Osteoblast (primary cell): ENCODE measurements at regions not wholly inside any gene's neighbourhood (a gene's known extent, or its start where the extent isn't known, plus 50 kb on each side); places are given as distances from the start of the nearest gene placed in this dataset.
A peak's percentile ranks its signal among the peaks of the same experiment; 100 is the strongest.

ENCODE experiments used
- DNase-seq: peaks from one replicate; pipeline ENCODE4 v3.0.0; 2011; ENCODE audit warnings: low spot score, mixed read lengths; ENCODE audit not compliant: insufficient read length; ENCODE audit errors: missing footprints
- H2AFZ ChIP-seq: 2 replicates; pipeline ENCODE4 v1.6.0; 2011; ENCODE audit warnings: mild to moderate bottlenecking, low read length
- H3K27ac ChIP-seq: 2 replicates; pipeline ENCODE4 v1.5.1; 2011; ENCODE audit warnings: mild to moderate bottlenecking, low read depth, low read length, moderate library complexity
- H3K27me3 ChIP-seq: 2 replicates; pipeline ENCODE4 v1.6.0; 2012; ENCODE audit warnings: mild to moderate bottlenecking, control low read depth, inconsistent platforms, low read length, moderate library complexity; ENCODE audit not compliant: insufficient read depth
- H3K36me3 ChIP-seq: 2 replicates; pipeline ENCODE4 v1.5.1; 2011; ENCODE audit warnings: mild to moderate bottlenecking, low read length, control low read depth, moderate library complexity; ENCODE audit not compliant: insufficient read depth
- H3K4me1 ChIP-seq: 2 replicates; pipeline ENCODE4 v1.5.1; 2011; ENCODE audit warnings: mild to moderate bottlenecking, low read length, control low read depth, moderate library complexity; ENCODE audit not compliant: insufficient read depth
- H3K4me2 ChIP-seq: 2 replicates; pipeline ENCODE4 v1.6.0; 2011; ENCODE audit warnings: mild to moderate bottlenecking, low read length; ENCODE audit not compliant: insufficient read depth
- H3K4me3 ChIP-seq: fragments of 200-600 bp; sonication (generic); 3 replicates; pipeline ENCODE4 v1.5.1; 2012; ENCODE audit warnings: mild to moderate bottlenecking, low read length, inconsistent platforms; ENCODE audit not compliant: insufficient read depth
- H3K79me2 ChIP-seq: 2 replicates; pipeline ENCODE4 v1.6.0; 2012; ENCODE audit warnings: mild to moderate bottlenecking, low read length, control low read depth, inconsistent platforms; ENCODE audit not compliant: insufficient read depth
- H3K9me3 ChIP-seq: 2 replicates; pipeline ENCODE4 v1.5.1; 2011; ENCODE audit warnings: low read depth, low read length, control low read depth
- H4K20me1 ChIP-seq: 2 replicates; pipeline ENCODE4 v1.6.0; 2012; ENCODE audit warnings: mild to moderate bottlenecking, low read length, control low read depth; ENCODE audit not compliant: insufficient read depth
- TF ChIP-seq, protein P1 (sequence below): IDR thresholded peaks from 2 replicates; pipeline ENCODE4 v1.5.1; 2011; ENCODE audit warnings: mild to moderate bottlenecking, low read depth, low read length, moderate library complexity; ENCODE audit errors: extremely low read depth

DNA sequence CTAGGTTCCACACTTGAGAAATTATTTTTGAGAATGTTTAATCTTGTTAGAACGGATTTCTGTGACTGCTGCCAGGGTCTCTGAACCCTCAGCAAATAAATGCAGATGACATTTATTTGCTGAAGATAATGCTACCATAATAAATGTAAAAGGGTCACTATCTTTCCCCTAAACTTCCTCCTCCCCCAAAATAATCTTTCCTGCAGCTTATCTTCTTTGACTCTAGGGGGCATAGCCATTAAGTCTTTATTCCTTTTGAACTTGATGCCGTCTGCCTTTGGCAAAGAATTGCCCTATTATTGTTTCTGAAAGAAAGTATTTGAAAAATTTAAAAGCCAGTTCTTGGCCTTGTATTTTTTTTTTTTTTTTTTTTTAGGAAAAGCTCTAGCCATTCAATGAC is 63.6 kb upstream of the ACSL3 start:
- Histone ChIP-seq H3K4me1 (peaks cover 18% of the 10 kb centered on the region), H4K20me1 (no peaks in the 10 kb centered on the region), H3K27ac (no peak overlapping the region), H3K27me3 (no peaks in the 10 kb centered on the region), H3K4me3 (no peak overlapping the region), H3K4me2 (no peak overlapping the region), H3K36me3 (no peaks in the 10 kb centered on the region), H3K79me2 (no peaks in the 10 kb centered on the region), H2AFZ (no peak overlapping the region), H3K9me3 (no peaks in the 10 kb centered on the region)
- TF ChIP-seq, protein P1, sequence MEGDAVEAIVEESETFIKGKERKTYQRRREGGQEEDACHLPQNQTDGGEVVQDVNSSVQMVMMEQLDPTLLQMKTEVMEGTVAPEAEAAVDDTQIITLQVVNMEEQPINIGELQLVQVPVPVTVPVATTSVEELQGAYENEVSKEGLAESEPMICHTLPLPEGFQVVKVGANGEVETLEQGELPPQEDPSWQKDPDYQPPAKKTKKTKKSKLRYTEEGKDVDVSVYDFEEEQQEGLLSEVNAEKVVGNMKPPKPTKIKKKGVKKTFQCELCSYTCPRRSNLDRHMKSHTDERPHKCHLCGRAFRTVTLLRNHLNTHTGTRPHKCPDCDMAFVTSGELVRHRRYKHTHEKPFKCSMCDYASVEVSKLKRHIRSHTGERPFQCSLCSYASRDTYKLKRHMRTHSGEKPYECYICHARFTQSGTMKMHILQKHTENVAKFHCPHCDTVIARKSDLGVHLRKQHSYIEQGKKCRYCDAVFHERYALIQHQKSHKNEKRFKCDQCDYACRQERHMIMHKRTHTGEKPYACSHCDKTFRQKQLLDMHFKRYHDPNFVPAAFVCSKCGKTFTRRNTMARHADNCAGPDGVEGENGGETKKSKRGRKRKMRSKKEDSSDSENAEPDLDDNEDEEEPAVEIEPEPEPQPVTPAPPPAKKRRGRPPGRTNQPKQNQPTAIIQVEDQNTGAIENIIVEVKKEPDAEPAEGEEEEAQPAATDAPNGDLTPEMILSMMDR, result peak; percentile 56
- no peak for DNase-seq

DNA sequence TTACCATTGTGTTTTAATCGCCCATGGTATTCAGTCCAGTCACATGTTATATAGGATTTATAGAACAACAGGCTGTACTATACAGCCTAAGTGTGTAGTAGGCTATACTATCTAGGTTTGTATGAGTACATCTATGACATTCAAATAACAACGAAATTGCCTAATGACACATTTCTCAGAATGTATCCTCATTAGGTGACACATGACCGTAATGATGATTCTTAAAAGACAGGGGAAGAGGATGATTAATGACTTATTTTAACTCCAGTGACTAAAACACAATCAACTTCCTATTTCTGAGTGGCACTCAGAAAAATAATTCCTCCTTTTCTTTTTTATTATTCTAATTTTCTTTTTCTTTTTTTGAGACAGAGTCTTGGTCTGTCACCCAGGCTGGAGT is 63.0 kb upstream of the ACSL3 start:
- Histone ChIP-seq H3K27ac (no peak overlapping the region), H3K9me3 (no peaks in the 10 kb centered on the region), H3K79me2 (no peaks in the 10 kb centered on the region), H3K4me2 (no peak overlapping the region), H3K4me1 (peaks cover 14% of the 10 kb centered on the region), H3K4me3 (no peak overlapping the region), H3K27me3 (no peaks in the 10 kb centered on the region), H2AFZ (no peak overlapping the region), H3K36me3 (no peaks in the 10 kb centered on the region), H4K20me1 (no peaks in the 10 kb centered on the region)
- no peak for DNase-seq
- TF ChIP-seq, protein P1, result no peak

DNA sequence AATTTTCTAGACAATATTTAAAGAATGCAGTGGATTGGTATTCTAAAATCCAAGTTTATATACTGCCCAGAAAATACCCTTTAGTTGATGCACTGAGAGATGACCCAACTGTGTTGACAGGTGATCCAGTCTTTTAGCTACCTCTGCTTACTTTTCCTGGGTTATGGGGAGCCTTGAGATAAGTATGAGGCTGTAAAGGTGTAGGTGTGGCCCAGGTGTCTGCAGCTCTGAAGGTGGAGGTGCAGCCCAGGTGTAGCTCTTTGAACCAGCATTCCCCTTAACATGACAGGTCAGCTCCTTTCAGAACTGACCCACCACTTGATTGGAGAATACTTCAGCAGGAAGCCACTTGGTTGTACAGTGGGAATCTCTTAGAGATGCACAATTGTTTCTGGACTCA is 62.3 kb upstream of the ACSL3 start:
- Histone ChIP-seq H3K79me2 (no peaks in the 10 kb centered on the region), H3K27me3 (no peaks in the 10 kb centered on the region), H3K9me3 (no peaks in the 10 kb centered on the region)

DNA sequence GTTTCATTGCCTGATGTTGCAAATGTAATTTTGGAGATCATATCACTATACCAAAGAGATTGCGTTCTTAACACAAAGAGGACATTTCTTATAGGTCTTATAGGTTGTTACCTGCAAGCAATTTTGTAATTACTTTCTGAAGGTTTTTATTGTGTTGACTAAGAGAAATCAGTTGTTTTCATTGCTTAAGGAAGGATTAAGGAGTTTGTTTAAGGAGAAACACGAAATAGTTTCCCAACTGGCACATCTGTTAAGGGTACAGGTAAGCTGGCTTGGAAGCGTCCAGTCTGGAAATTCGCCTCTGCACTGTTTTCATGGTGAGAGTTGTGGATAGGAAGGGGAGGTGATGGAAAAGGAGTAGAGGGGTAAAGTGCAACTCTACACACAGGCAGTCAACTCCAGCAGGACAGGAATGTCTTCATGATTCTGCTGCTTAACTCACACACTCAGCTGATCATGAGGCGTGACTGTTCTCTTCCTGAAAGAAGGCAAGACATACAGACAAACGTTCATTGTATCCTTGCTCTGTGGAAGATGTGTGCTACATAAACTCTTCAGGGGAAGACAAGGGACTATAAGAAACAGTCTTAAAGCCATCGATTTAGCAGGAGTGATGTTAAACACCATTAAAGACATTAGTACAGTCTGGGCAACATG is 61.4 kb upstream of the ACSL3 start:
- no peak for DNase-seq
- Histone ChIP-seq H3K4me2 (no peak overlapping the region), H3K36me3 (no peaks in the 10 kb centered on the region), H4K20me1 (no peaks in the 10 kb centered on the region), H3K4me1 (peaks cover 14% of the 10 kb centered on the region), H3K9me3 (no peaks in the 10 kb centered on the region), H2AFZ (no peak overlapping the region), H3K27me3 (no peaks in the 10 kb centered on the region), H3K79me2 (no peaks in the 10 kb centered on the region), H3K4me3 (no peak overlapping the region), H3K27ac (no peak overlapping the region)
- TF ChIP-seq, protein P1, result no peak

More for the DNA sequence above, 62.3 kb upstream of the ACSL3 start:
- H3K4me2 ChIP-seq, result no peak overlapping the region
- no peak overlapping the region for H2AFZ ChIP-seq
- peaks cover 14% of the 10 kb centered on the region for H3K4me1 ChIP-seq
- no peak for DNase-seq
- H3K27ac ChIP-seq, result no peak overlapping the region
- TF ChIP-seq, protein P1, result no peak
- no peaks in the 10 kb centered on the region for H4K20me1 ChIP-seq
- H3K4me3 ChIP-seq, result no peak overlapping the region
- H3K36me3 ChIP-seq, result no peaks in the 10 kb centered on the region
